GM18861 (cell line): ENCODE measurements at regions not wholly inside any gene's neighbourhood (a gene's known extent, or its start where the extent isn't known, plus 50 kb on each side); places are given as distances from the start of the nearest gene placed in this dataset.

Experiments used
- ATAC-seq: cut with Tn5 transposase; IDR thresholded peaks from one replicate; pipeline ENCODE4 v1.9.1; 2021; ENCODE audit not compliant: unreplicated experiment

DNA sequence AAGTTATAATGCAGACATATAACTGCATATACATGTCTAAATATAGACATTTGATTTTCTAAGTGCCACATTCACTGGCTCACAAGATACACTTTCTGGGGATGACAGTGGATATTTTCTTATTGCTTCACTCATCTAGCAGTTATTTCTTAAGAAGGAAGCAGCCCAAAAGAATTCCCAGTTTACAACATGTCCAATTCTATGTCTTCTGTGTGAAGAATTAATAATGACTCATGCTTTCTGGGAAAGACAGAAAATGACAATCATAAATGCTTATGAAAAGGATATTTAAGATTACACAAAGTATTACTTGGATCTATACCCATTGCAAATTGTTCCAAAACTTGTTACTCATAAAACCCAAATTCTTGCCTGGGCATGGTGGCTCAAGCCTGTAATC is 543.4 kb downstream of the SUCLA2 start:
- ATAC-seq = no peak

DNA sequence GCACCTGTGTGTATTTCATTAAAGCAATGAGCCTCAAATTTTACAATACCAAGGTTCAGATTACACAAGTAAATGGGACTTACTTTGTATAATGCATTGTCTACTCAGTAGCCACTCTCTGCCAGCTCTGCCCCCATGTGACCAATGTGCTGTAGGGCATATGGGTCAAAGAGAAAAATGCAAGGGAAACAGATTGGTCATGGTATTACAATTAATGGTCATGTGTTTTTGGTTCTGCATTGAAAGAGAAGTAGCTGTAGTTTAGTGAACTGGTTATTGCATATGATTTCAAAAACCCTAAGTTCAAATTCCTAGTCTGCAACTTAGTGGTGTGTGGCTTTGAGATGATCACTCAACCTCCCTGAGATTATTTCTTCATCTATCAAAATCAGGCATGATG is 545.4 kb downstream of the SUCLA2 start:
- no peak for ATAC-seq

DNA sequence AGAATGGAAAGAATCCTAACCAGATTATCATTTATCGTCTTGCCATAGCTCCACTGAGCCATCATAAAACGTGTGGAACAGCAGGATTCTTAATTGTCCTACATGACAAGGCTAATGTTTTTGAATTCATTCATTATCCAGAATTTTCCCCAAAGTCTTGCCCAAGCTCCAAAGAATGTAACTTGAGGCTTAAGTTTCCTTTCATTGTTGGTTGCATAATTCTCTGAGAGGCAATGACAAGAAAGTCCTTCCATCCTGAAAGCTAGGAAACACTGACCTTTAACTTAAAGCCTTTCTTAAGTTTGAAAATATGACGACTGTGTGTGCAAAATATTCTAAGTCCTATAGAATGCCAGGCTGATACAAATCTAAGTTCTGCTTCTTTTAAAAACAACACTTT is 546.1 kb downstream of the SUCLA2 start:
- no peak for ATAC-seq

DNA sequence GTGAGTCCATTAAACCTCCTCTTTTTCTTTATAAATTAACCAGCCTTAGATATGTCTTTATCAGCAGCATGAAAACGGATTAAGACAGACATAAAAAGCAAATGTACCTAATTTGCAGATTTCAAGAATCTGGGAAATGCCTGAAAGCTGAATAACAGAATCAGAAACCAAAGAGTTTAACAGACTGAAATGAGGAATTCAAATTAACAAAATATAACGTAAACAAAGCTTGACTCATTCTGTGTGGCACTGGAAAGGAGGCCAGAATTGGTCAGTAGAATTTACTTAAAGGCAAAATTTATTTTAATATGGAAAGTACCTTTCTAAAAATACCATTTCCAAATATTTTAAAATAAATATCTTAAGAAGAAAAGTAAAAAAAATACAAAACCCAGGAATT is 540.6 kb upstream of the HTR2A start:
- no peak for ATAC-seq

DNA sequence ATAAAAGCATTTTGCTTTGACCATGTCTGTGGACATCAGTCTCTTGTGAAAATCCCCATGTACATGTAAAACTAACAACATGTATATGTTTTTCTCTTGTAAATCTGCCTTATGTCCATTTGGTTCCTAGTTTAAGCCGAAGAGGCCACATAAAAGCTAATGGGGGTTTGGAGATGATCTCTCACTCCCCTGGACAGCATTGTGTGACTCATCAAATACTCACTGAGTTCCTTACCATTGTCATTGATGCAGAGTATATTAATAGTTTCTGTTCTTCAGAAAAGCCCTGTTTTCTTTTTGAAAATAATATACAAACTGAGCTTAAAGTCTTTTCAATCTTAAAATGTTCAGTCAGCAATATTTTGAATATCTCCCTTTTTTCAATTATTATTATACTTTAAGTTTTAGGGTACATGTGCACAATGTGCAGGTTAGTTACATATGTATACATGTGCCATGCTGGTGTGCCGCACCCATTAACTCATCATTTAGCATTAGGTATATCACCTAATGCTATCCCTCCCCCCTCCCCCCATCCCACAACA is 536.7 kb upstream of the HTR2A start:
- ATAC-seq = no peak

DNA sequence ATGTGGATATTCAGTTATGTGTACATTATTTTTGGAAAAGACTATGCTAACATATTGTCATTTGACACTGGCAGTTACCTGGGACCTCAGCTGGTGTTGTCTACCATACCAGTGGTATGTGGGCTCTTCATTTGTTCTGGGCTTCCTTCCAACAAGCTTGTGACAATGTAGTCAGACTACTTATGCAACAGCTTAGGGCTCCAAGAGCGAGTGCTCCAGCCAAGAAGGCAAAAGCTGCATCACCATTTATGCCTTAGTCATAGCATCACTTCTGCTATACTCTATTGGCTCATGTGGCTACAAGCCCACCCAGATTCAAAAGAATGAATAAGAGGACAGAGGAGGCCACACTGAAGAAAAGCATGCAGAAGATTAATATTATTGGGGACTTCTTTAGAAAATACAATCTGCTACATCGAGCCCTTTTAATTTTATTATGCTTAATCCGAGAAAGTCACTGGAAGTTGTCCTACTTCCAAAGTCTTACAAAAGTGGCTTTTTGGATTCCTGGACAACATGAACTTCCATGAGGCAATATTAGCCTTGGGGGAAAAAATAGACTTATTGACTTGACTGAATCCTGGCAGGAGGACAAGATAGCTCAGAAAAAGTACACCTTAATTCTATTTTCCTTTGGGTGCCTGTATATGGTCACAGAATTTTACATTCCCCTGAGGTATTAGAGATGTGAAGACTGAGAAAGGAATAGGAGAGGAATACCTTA is 529.4 kb upstream of the HTR2A start:
- no peak for ATAC-seq

DNA sequence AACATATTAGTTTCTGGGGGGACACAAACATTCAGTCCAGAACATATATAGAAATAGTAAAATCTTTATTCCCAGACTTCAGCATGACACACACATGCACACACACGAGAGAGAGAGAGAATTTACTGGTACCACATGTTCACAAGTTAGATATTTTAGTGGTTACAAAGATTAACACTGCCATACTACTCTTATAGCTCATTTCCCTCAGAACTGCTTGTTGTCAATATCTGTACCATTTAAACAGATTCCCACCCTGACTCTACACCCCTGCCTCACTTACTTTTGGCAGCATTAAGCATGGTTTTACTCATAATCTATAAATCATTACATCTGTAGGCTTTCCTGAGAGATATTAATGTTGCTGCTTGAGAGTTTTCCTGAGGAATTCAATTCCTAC is 524.7 kb upstream of the HTR2A start:
- no peak for ATAC-seq

DNA sequence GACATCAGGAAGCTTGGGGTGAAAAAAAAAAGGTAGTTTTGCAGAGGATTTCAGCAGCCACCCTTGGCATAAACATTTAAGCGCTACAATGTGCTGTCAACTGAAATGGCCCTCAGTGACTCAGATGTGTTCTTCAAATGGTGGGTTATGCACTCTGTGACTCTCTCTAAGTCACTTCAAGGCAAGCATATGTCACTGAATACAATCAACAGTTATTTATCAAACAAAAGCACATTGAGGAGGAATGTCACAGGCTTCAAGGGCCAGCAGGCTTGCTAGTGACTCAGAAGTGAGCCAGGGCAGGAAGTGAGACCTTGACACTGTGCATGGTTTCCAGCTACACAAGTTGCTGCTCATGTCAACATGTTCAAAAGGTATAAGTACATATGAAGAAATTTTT is 523.7 kb upstream of the HTR2A start:
- ATAC-seq = no peak

DNA sequence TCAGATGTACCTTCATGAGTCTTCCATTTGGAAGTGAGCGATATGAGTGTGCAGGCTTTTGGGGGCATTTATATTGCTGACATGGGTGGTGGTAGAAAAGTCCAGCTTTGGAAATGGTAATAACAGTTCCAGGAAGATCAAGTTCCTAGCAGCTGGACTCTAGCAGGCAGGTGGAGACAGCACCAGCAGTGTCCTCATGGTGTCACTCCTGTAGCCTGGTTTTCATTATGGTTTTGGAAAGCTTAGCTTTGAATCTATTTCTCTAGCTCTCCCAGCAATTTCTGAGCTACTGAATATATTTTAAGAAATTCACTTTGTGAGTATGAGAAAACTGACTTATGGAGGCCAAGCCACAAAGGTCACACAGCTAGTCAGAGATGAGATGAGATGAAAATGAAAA is 523.2 kb upstream of the HTR2A start:
- no peak for ATAC-seq

DNA sequence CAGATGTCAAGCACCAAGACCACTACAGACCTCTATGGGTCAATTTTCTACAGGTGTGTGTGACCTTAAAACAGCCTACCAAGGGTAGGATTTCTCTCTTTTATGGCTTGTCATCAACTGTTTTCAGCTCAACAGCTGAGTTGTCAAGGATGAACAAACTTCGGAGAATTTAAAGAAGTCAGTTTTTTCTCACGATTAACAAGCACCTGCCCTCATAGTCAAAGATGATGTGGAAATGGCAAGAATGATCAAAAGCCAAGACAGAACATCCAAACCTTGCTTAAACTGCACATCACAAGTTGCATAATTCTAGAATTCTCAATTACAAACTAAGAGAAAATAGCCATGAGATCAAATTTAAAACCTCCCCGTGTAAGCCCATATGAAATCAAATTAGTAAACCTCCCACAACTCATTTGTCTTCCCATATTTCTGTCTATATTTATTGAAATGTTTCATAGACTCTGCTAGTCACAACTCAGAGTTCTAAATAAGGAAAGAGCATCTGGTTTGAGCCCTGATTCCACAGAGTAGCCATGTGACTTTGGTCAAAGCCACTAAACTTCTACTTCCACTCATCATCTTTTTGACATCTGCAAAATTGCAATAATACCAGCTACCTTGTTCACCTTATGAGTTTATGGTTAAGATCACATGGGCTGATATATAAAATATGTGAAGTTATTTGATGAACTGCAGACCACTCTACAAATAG is 521.5 kb upstream of the HTR2A start:
- no peak for ATAC-seq

DNA sequence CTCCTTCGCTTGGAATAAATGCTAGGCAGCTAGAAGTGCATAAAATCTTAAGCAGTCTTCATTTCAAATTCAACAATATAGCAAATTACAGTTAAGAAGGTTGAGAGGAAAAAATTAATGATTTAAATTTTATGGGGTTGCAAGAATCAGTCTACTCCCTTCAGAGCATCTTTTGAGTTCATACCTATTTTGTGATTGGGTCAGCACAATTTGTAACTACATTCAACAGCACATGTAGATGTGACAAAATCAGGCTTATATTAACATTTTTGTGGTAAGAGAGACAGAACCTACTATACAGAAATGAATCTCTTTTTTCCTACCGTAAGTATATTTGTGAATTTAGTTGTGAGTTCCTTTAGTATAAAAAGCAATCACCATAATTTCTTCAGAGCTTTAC is 520.6 kb upstream of the HTR2A start:
- ATAC-seq = no peak

DNA sequence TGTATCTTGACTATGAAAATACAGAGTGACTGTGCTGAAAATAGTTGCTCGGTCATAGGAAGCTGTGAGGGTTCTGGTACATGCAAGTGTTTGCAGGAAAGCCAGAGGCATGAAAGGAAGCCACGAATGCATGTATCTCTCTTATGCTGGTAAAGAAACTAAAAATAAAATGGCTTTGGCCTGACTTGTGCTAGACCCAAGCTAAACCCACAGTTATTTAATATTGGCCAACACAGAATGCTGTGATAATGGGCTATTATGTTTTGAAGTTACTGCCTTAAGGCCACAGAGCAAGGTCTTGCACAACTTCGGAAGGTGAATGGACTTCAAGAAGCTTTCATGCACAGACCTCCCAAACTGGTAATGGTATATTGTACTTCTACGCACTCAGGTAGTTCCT is 518.2 kb upstream of the HTR2A start:
- no peak for ATAC-seq

DNA sequence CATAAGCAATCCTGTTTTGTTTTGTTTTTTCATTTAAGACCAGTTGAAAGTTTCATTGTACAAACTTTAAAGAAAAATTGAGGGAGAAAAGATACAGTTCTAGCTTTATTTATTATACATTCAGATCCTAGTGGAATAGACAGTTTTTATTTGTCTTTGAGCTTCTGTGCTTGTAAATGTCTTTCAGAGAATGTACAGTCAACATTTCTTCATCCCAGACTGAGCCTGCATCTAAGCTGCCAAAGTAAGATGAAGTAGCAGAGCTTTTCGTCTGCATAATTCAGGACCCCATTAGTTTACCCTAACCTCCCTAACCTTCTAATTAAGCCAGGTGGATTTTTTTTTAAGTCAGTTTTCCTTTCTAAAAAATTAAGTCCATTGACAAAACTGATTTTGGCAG is 516.7 kb upstream of the HTR2A start:
- ATAC-seq = no peak

DNA sequence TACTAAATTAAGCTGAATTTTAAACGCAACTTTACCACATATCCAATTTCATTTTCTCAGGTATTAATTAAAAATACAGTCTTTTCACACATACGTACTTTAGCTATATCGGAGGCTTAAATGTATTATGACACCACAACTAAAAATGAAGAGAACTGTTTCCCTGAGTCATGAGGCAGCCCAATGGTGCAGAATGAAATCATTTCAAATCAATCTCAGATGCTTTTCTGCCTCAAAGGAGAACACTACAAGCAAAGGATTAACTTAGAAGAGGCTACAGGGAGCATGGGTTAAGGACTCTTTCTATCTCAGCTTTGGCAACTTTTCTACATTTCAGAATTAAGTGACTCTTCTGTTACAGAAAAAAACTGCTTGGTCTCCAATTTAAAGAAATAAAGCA is 516.3 kb upstream of the HTR2A start:
- ATAC-seq = no peak

DNA sequence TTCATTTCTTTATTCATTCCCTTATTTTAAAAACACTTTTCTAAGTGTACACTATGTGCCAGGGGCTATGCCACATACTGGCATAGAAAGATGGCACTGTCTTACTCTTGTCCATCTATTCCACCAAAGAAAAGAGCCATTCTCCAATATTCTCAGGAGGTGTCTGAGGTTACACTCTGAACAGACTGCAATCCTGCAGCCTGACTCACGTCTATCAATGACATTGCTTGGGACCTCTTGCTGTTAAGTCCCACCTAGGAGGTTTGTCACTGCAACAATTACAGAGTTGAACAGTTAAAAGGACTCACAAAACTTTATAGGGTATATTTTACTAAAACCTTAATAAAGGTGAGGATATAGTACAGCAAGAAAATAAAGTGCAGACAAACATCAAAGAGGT is 512.9 kb upstream of the HTR2A start:
- no peak for ATAC-seq

DNA sequence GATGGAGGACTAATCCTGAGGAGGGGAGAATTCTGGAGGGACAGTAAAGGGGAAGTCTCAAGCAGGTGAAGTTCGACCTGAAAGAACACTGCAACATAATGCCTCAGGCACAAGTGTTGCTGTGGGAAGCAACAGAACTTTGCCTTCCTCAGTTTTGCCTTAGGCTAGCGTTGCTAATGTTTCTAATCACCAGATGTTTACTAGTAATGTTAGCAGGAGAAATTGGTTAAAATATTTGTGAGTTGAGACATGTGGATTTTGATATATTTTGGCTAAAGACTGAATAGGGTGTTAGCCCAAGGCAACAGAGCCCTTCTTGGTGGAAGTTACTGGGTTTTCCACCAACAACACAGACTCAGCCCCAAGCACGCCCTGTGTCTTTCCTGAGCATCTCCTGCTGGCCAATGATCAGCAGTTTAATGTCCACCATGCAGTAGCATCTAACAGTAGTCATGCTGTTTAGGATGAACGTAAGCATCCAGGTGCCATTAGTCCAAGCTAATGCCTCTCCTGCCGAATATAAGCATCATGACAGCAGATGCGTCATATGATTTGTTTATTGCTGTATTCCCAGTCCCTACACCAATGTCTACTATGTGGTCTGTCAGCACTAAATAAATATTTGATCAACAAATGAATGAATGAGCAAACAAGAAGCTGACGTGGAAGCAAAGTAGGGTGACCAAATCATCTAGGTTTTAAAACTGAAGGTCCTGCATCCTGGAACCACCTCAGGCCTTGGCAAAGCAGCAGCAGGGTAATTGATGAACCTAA is 511.9 kb upstream of the HTR2A start:
- no peak for ATAC-seq

DNA sequence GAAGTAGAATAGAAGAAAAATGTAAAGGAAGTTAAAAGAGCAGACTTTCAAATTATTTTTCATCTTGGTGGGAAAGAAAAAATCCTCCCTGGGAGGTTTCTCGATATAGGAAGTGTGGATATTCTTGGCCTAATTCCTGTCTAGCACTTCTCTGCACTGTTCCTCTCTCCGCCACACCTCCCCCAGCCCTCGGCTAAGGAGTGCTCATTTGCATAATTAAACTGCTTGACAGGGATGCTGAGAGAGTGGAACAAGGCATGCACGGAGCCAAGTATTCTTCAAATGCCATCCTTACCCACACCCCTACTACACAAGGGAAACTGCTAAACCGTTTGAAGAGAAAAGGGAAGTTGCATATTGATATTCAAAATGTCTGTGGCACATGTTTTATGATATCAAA is 511.0 kb upstream of the HTR2A start:
- no peak for ATAC-seq

DNA sequence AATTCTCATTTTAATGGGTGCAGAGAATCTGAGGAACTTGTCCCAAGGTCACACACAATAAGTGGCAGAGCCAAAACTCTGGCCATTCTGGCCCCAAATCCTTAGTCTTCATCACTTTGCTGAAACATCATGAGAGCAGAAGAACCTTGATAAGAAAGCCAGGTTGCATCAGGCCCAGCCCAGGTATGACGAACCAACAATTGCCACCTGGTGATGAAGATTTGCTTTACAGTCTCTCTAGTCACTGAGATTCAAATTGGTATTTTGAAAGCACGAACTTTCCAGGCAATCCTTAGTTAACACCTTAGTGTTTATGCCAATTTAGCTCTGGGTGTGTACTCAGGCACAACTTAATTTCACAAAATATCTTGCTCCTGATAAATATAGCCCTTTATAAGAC is 502.7 kb upstream of the HTR2A start:
- ATAC-seq = no peak

DNA sequence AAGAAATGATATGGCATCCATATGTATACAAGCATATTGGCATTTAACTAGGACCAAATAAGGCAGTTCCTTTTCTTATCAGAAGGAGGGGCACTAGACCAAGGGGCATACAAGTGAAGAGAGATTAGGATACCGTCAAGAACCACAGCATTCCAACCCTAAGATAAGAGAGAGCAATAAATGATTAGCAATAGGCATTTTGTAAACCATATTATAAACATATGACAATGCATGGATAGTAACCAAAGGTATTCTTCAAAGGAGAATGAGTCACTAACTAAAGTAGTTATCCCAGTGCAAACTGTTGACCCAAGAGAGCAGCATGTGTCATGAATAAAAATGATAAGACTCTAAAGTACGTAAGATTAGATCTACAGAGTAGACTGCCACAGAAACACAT is 500.9 kb upstream of the HTR2A start:
- no peak for ATAC-seq

DNA sequence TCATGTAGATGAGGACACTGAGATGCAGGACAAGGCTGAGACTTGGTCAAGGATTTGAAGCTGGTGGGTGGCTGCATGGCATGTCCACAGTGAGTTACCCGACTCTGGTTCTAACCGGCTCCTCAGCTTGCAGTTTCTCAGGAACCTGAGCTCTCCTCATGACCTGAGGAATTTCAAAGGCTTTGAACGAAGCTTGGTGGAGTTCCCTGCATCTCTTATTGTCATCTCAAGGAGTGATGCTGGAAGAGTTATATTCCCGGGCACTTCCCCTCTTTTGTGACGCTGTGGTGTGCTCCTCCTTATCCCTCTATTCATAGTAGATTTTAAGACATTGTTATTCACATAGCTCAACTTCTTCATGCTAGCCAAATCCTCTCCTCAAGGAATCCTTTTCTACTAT is 500.1 kb upstream of the HTR2A start:
- no peak for ATAC-seq

DNA sequence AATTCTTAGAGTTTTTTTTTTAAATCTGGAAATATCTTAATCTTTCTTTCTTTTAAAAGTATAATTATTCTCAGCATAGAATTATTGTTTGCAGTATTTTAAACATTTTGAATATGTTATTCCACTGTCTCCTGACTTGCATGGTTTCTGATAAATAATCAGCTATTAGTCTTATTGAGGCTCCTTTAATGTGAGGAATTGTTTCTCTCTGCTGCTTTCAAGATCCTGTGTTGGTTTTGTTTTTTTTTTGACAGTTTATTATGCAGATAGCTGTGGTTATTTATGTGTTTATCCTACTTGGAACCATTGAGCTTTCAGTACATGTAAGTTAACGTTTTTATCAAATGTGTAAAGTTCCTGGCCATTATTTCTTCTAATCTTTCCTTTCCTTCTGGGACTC is 477.9 kb upstream of the HTR2A start:
- ATAC-seq = no peak

DNA sequence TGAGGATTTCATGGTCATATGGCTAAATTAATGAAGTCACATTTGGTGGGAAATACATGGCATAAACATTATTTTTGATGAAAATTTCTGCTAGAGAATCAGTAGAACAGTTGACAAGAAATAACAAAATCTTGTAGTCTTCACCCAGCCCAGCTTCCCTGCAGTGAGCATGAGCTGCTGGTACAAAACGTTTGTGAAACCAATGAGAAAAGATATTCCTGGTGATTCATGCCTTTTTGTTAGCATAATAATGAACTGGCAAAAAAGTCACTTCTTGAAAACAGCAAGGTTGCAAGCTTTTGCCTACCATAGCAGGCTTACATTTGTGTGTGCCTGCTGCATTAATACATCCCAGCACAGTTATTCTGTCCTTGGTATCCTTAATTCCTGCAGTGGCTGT is 475.9 kb upstream of the HTR2A start:
- ATAC-seq = no peak
